H1 (cell line): ENCODE measurements at regions not wholly inside any gene's neighbourhood (a gene's known extent, or its start where the extent isn't known, plus 50 kb on each side); places are given as distances from the start of the nearest gene placed in this dataset.

Experiments used
- EZH2 ChIP-seq: fragments of 200-600 bp; sonication (generic); IDR thresholded peaks from 2 replicates; pipeline ENCODE4 v1.7.1; 2012; ENCODE audit warnings: low read depth, mild to moderate bottlenecking, moderate library complexity, low read length, inconsistent platforms; ENCODE audit not compliant: severe bottlenecking
- TF ChIP-seq, protein P1 (sequence below): IDR thresholded peaks from 2 replicates; pipeline ENCODE4 v1.6.1; 2012; ENCODE audit warnings: inconsistent platforms

DNA sequence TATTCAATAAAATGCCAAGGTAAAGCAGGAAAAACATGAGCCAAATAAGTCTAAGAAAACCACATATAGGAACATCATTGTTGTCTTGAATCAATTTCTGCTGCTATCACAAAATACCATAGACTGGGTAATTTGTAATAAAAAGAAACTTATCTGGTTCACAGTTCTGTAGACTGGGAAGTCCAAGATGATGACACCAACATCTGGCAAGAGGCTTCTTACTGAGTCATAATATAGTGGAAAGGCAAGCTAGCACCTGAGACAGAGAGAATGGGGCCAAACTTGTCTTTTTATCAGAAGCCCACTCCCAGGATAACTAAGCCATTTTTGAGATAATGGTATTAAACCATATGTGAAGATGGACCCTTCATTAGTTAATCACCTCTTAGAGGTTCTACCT lies 975.9 kb downstream of the FLRT2 start (continued):
- TF ChIP-seq, protein P1, sequence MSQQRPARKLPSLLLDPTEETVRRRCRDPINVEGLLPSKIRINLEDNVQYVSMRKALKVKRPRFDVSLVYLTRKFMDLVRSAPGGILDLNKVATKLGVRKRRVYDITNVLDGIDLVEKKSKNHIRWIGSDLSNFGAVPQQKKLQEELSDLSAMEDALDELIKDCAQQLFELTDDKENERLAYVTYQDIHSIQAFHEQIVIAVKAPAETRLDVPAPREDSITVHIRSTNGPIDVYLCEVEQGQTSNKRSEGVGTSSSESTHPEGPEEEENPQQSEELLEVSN, result no peak
- no peak for TF ChIP-seq EZH2
